Mesenchymal stem cell (in vitro differentiated cells and primary cell): ENCODE measurements at regions not wholly inside any gene's neighbourhood (a gene's known extent, or its start where the extent isn't known, plus 50 kb on each side); places are given as distances from the start of the nearest gene placed in this dataset.

Experiments used
- DNase-seq: peaks from one replicate; pipeline ENCODE4 v3.0.0-alpha.2; 2013
- H2AFZ ChIP-seq: one replicate; pipeline ENCODE4 v1.6.1; 2013; ENCODE audit warnings: low read depth, mild to moderate bottlenecking, control low read depth, inconsistent platforms, low read length, moderate library complexity
- H2AK5ac ChIP-seq: 2 replicates; pipeline ENCODE4 v1.6.1; 2013; ENCODE audit warnings: low read length, moderate library complexity, mild to moderate bottlenecking, inconsistent platforms; ENCODE audit not compliant: severe bottlenecking
- H2BK120ac ChIP-seq: one replicate; pipeline ENCODE4 v1.6.1; 2013; ENCODE audit warnings: low read depth, mild to moderate bottlenecking, inconsistent platforms, low read length, moderate library complexity
- H2BK12ac ChIP-seq, 2 experiments: one replicate each; pipeline ENCODE4 v1.6.1; 2013; ENCODE audit warnings: inconsistent platforms in 2 of 2, low read length in 2 of 2, mild to moderate bottlenecking in 2 of 2, moderate library complexity in 2 of 2, control low read depth in 1 of 2
- H2BK15ac ChIP-seq: one replicate; pipeline ENCODE4 v1.6.1; 2013; ENCODE audit warnings: mild to moderate bottlenecking, low read depth, inconsistent platforms; ENCODE audit not compliant: poor library complexity, severe bottlenecking
- H2BK5ac ChIP-seq: 2 replicates; pipeline ENCODE4 v1.6.1; 2013; ENCODE audit warnings: low read depth, mild to moderate bottlenecking, low read length, control low read depth, inconsistent platforms; ENCODE audit not compliant: poor library complexity, severe bottlenecking
- H3K14ac ChIP-seq, 2 experiments: one replicate each; pipeline ENCODE4 v1.6.1; 2013; ENCODE audit warnings: inconsistent platforms in 2 of 2, low read length in 2 of 2, control low read depth in 1 of 2, mild to moderate bottlenecking in 1 of 2, moderate library complexity in 1 of 2
- H3K18ac ChIP-seq, 2 experiments: one replicate each; pipeline ENCODE4 v1.6.1; 2013; ENCODE audit warnings: inconsistent platforms in 2 of 2, low read length in 2 of 2, control low read depth in 1 of 2, low read depth in 1 of 2, mild to moderate bottlenecking in 1 of 2
- H3K23ac ChIP-seq, 2 experiments: one replicate each; pipeline ENCODE4 v1.6.1; 2013; ENCODE audit warnings: inconsistent platforms in 2 of 2, low read length in 2 of 2, mild to moderate bottlenecking in 2 of 2, moderate library complexity in 2 of 2, control low read depth in 1 of 2
- H3K27ac ChIP-seq: 2 replicates; pipeline ENCODE4 v1.5.1; 2013; ENCODE audit warnings: mild to moderate bottlenecking, moderate library complexity, low read length, control low read depth, inconsistent platforms; ENCODE audit not compliant: poor library complexity, severe bottlenecking
- H3K27me3 ChIP-seq, 2 experiments: 2 replicates each; pipeline versions ENCODE4 v1.6.1 to v1.7.0; 2013; ENCODE audit warnings: low read length in 2 of 2, mild to moderate bottlenecking in 2 of 2, moderate library complexity in 2 of 2, control low read depth in 1 of 2, inconsistent platforms in 1 of 2; ENCODE audit not compliant: control insufficient read depth in 1 of 2, insufficient read depth in 1 of 2
- H3K36me3 ChIP-seq, 2 experiments: 2 replicates each; pipeline versions ENCODE4 v1.6.1 to v1.7.0; 2013; ENCODE audit warnings: low read length in 2 of 2, control low read depth in 1 of 2, inconsistent platforms in 1 of 2, low read depth in 1 of 2, mild to moderate bottlenecking in 1 of 2; ENCODE audit not compliant: insufficient read depth in 2 of 2, control insufficient read depth in 1 of 2
- H3K4ac ChIP-seq, 2 experiments: one replicate each; pipeline ENCODE4 v1.6.1; 2013; ENCODE audit warnings: inconsistent platforms in 2 of 2, low read length in 2 of 2, mild to moderate bottlenecking in 2 of 2, moderate library complexity in 2 of 2, control low read depth in 1 of 2, low read depth in 1 of 2
- H3K4me1 ChIP-seq: 2 replicates; pipeline ENCODE4 v1.6.1; 2013; ENCODE audit warnings: low read depth, low read length, control low read depth; ENCODE audit not compliant: control insufficient read depth, insufficient read depth
- H3K4me2 ChIP-seq: 2 replicates; pipeline ENCODE4 v1.6.1; 2013; ENCODE audit warnings: low read length, mild to moderate bottlenecking, inconsistent platforms; ENCODE audit not compliant: poor library complexity, severe bottlenecking
- H3K4me3 ChIP-seq, 2 experiments: 2 replicates each; pipeline versions ENCODE4 v1.5.1 to v1.7.0; 2013; ENCODE audit warnings: low read length in 2 of 2, mild to moderate bottlenecking in 2 of 2, control low read depth in 1 of 2, low read depth in 1 of 2; ENCODE audit not compliant: insufficient read depth in 1 of 2
- H3K79me1 ChIP-seq: replicated peaks from 2 replicates; pipeline ENCODE4 v1.6.1; 2013; ENCODE audit warnings: mild to moderate bottlenecking, control low read depth, low read length, inconsistent platforms; ENCODE audit not compliant: poor library complexity, severe bottlenecking
- H3K9ac ChIP-seq: 2 replicates; pipeline ENCODE4 v1.7.0; 2013; ENCODE audit warnings: mild to moderate bottlenecking, low read length, moderate library complexity
- H3K9me3 ChIP-seq: 2 replicates; pipeline ENCODE4 v1.7.0; 2013; ENCODE audit warnings: mild to moderate bottlenecking, low read length; ENCODE audit not compliant: control insufficient read depth
- H4K8ac ChIP-seq: one replicate; pipeline ENCODE4 v1.6.1; 2013; ENCODE audit warnings: inconsistent platforms, mild to moderate bottlenecking, low read length, moderate library complexity
- H4K91ac ChIP-seq: one replicate; pipeline ENCODE4 v1.6.1; 2013; ENCODE audit warnings: mild to moderate bottlenecking, low read length, inconsistent platforms
- WGBS: methylation state at CpG from one replicate; pipeline ENCODE4 v1.1.7; 2013; ENCODE audit warnings: mixed read lengths; 5-methylcytosine and 5-hydroxymethylcytosine counted together

DNA sequence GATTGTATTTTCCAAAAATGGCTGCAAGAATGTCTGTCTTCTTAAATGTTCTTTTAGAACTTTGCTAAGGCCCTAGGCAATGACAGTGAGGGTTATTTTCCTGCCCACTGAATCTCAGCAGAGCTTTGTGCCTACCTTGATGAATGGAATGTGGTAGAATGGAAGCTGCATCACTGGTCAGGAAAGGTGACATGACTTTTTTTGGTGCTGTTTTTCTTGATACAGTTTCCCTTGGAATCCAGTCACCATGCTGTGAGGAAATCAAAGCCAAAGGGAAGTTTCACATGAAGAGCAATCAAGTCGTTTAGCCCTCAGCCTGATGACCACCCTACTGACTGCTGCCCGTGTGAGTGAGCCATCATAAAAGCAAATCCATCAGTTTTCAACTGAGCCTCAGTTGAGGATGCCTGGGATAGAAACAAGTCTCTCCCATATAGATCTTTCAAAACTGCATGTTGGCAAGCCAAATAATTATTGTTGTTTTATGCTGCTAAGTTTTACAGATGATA, 886.0 kb upstream of the FBXO33 start:
- Histone ChIP-seq H2AK5ac (no peak overlapping the region), H3K9ac (no peak overlapping the region), H3K18ac (no peak overlapping the region), H3K4me2 (no peak overlapping the region), H4K91ac (no peak overlapping the region), H3K4ac (no peak overlapping the region), H2BK120ac (no peak overlapping the region), H3K14ac (no peak overlapping the region), H2AFZ (no peak overlapping the region), H3K27ac (no peak overlapping the region), H3K9me3 (peaks cover 15% of the 10 kb centered on the region), H3K36me3 (no peaks in the 10 kb centered on the region), H3K79me1 (no peaks in the 10 kb centered on the region), H2BK12ac (no peak overlapping the region), H3K23ac (no peak overlapping the region), H2BK15ac (no peak overlapping the region), H3K4me1 (no peaks in the 10 kb centered on the region), H4K8ac (no peak overlapping the region), H3K4me3 (no peak overlapping the region), H2BK5ac (no peak overlapping the region), H3K27me3 (no peaks in the 10 kb centered on the region)
- WGBS = 38% methylated on average over 2 of the region's 2 CpGs
- DNase-seq = no peak

DNA sequence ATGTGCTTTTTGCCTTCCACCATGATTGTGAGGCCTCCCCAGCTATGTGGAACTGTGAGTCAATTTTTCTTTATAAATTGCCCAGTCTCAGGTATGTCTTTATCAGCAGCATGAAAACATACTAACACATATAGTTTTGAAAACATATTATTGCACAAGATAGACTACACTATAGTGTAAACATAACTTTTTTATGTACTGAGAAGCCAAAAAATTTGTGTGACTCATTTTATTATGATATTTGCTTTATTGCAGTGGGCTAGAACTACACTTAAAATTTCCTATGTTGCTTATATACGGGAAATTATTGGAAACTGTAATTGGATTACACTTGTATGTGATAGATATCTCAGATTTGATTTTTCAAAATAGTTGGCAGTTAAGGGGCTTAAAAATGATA, 885.5 kb upstream of the FBXO33 start:
- H3K4me3 ChIP-seq = no peak overlapping the region
- H2BK120ac ChIP-seq = no peak overlapping the region
- H2BK5ac ChIP-seq = no peak overlapping the region
- H3K79me1 ChIP-seq = no peaks in the 10 kb centered on the region
- no peak overlapping the region for H3K9ac ChIP-seq
- H3K27me3 ChIP-seq = no peaks in the 10 kb centered on the region
- H2AFZ ChIP-seq = no peak overlapping the region
- H3K36me3 ChIP-seq = no peaks in the 10 kb centered on the region
- H2AK5ac ChIP-seq = no peak overlapping the region
- no peaks in the 10 kb centered on the region for H3K4me1 ChIP-seq
- 100% methylated on average over 1 of the region's 1 CpG for WGBS
- no peak overlapping the region for H3K14ac ChIP-seq
- no peak overlapping the region for H3K27ac ChIP-seq
- H3K23ac ChIP-seq = no peak overlapping the region
- H4K91ac ChIP-seq = no peak overlapping the region
- H3K9me3 ChIP-seq = peaks cover 15% of the 10 kb centered on the region
- no peak overlapping the region for H3K4ac ChIP-seq
- DNase-seq = no peak
- no peak overlapping the region for H3K4me2 ChIP-seq
- no peak overlapping the region for H3K18ac ChIP-seq
- H4K8ac ChIP-seq = no peak overlapping the region
- H2BK15ac ChIP-seq = no peak overlapping the region
- H2BK12ac ChIP-seq = no peak overlapping the region

DNA sequence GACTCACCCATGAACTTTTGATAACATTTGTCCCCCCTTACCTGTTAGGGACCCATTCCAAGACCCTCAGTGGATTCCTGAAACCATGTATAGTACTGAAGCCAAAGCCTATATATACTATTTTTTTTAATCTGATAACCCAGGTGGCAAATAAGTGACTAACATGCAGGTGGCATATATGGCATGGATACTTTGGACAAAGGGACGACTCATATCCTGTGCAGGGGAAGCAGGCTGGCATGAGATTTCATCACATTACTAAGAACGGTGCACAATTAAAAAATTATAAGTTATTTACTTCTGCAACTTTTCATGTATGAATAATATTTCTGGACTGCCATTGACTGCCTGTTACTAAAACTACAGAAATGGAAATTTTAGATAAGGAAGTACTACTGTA, 880.1 kb upstream of the FBXO33 start:
- Histone ChIP-seq H3K79me1 (no peaks in the 10 kb centered on the region), H2BK12ac (no peak overlapping the region)
- WGBS = 80% methylated on average over 1 of the region's 2 CpGs

DNA sequence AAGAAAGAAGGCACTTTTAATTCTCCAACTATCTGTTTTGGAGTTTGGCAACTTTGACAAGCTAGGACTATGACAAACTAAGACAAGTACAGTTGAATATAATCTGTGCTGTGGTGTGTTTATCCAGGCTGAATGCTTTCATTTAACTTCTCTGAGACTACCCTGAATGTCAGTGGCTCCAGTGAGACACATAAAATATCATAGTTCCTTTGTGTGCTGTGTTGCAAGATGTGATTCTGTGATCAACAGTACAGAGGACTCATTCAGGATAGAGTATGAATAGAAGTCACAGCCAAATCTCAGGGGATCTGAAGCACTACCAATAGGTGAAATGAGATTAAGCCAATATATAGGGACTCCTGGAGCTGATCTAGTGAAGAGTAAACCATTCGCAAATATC, 876.9 kb upstream of the FBXO33 start:
- Histone ChIP-seq H3K27ac (no peak overlapping the region), H3K9ac (no peak overlapping the region), H3K4ac (no peak overlapping the region), H2AK5ac (no peak overlapping the region), H3K4me1 (no peaks in the 10 kb centered on the region), H3K9me3 (no peaks in the 10 kb centered on the region), H3K36me3 (no peaks in the 10 kb centered on the region), H3K23ac (no peak overlapping the region), H2BK5ac (no peak overlapping the region), H3K27me3 (no peaks in the 10 kb centered on the region), H2AFZ (no peak overlapping the region), H2BK15ac (no peak overlapping the region), H3K79me1 (no peaks in the 10 kb centered on the region), H2BK120ac (no peak overlapping the region), H3K4me2 (no peak overlapping the region), H2BK12ac (no peak overlapping the region), H3K14ac (no peak overlapping the region), H4K8ac (no peak overlapping the region), H3K18ac (no peak overlapping the region), H3K4me3 (no peak overlapping the region), H4K91ac (no peak overlapping the region)
- DNase-seq = no peak
- 84% methylated on average over 1 of the region's 1 CpG for WGBS

More for the DNA sequence above, 880.1 kb upstream of the FBXO33 start:
- no peak overlapping the region for H3K27ac ChIP-seq
- no peak overlapping the region for H3K9ac ChIP-seq
- no peak overlapping the region for H2BK15ac ChIP-seq
- no peak overlapping the region for H4K91ac ChIP-seq
- DNase-seq = no peak
- peaks cover 10% of the 10 kb centered on the region for H3K9me3 ChIP-seq
- no peak overlapping the region for H3K4ac ChIP-seq
- no peaks in the 10 kb centered on the region for H3K27me3 ChIP-seq
- H2AK5ac ChIP-seq = no peak overlapping the region
- no peak overlapping the region for H3K18ac ChIP-seq
- no peak overlapping the region for H3K4me3 ChIP-seq
- no peak overlapping the region for H2AFZ ChIP-seq
- no peak overlapping the region for H3K23ac ChIP-seq
- H3K14ac ChIP-seq = no peak overlapping the region
- no peak overlapping the region for H3K4me2 ChIP-seq
- no peak overlapping the region for H2BK5ac ChIP-seq
- no peak overlapping the region for H2BK120ac ChIP-seq
- H4K8ac ChIP-seq = no peak overlapping the region
- no peaks in the 10 kb centered on the region for H3K4me1 ChIP-seq
- H3K36me3 ChIP-seq = no peaks in the 10 kb centered on the region
